IMR-90 (cell line): ENCODE measurements at regions not wholly inside any gene's neighbourhood (a gene's known extent, or its start where the extent isn't known, plus 50 kb on each side); places are given as distances from the start of the nearest gene placed in this dataset.

Experiments used
- ATAC-seq: fragments of 200-7000 bp; cut with Tn5 transposase; 2 replicates; pipeline ENCODE4 v1.9.1; 2020; ENCODE audit warnings: low read depth, mild to moderate bottlenecking, moderate library complexity
- BruUV-seq: library from RNA; stranded (reverse); fragments of 400-500 nt; replicated peaks from 2 replicates; lab custom pipeline; 2021; lab: Mats Ljungman, UMichigan
- CTCF ChIA-PET: fragments of 300-600 bp; formaldehyde crosslinking; extraction: SDS; loops from one replicate; lab custom pipeline; 2021; ENCODE audit warnings: antibody characterized with exemption; lab: Yijun Ruan, JAX
- POLR2A ChIA-PET: fragments of 300-600 bp; sonication (Branson Sonifier 250); formaldehyde crosslinking; loops from one replicate; lab custom pipeline; 2022; ENCODE audit warnings: antibody characterized with exemption; ENCODE audit not compliant: unreplicated experiment; lab: Charles Lee
- DNase-seq: peaks from one replicate; pipeline ENCODE4 v3.0.0; 2013
- H2AFZ ChIP-seq: replicated peaks from 2 replicates; pipeline ENCODE3; 2013; ENCODE audit warnings: low read length, mild to moderate bottlenecking; ENCODE audit not compliant: poor library complexity
- H2AK5ac ChIP-seq: 2 replicates; pipeline ENCODE4 v1.6.1; 2013; ENCODE audit warnings: low read depth, low read length, inconsistent platforms
- H2AK9ac ChIP-seq: replicated peaks from 2 replicates; pipeline ENCODE3; 2013; ENCODE audit warnings: mild to moderate bottlenecking, low read depth, low read length, moderate library complexity; ENCODE audit not compliant: poor library complexity
- H2BK120ac ChIP-seq: 2 replicates; pipeline ENCODE4 v1.6.1; 2013; ENCODE audit warnings: low read depth, low read length, inconsistent platforms
- H2BK15ac ChIP-seq: 3 replicates; pipeline ENCODE4 v1.6.1; 2013; ENCODE audit warnings: low read depth, low read length, inconsistent platforms
- H2BK20ac ChIP-seq: 2 replicates; pipeline ENCODE4 v1.6.1; 2013; ENCODE audit warnings: low read depth, mild to moderate bottlenecking, inconsistent platforms, low read length, moderate library complexity
- H2BK5ac ChIP-seq: 2 replicates; pipeline ENCODE4 v1.6.1; 2013; ENCODE audit warnings: mild to moderate bottlenecking, low read depth, low read length, inconsistent platforms; ENCODE audit not compliant: poor library complexity, severe bottlenecking
- H3K14ac ChIP-seq: replicated peaks from 2 replicates; pipeline ENCODE4 v1.6.1; 2013; ENCODE audit warnings: low read depth, low read length, inconsistent platforms
- H3K18ac ChIP-seq: 2 replicates; pipeline ENCODE4 v1.6.1; 2013; ENCODE audit warnings: low read depth, low read length, control low read depth
- H3K23ac ChIP-seq: 2 replicates; pipeline ENCODE4 v1.6.1; 2013; ENCODE audit warnings: low read depth, low read length, inconsistent platforms
- H3K27ac ChIP-seq: 2 replicates; pipeline ENCODE4 v1.5.1; 2013; ENCODE audit warnings: mild to moderate bottlenecking, control low read depth, low read length; ENCODE audit not compliant: insufficient read depth
- H3K27me3 ChIP-seq: 2 replicates; pipeline ENCODE4 v1.6.1; 2013; ENCODE audit warnings: low read length; ENCODE audit not compliant: control insufficient read depth, insufficient read depth
- H3K36me3 ChIP-seq: 2 replicates; pipeline ENCODE4 v1.6.1; 2013; ENCODE audit warnings: low read length, mixed read lengths; ENCODE audit not compliant: control insufficient read depth, insufficient read depth
- H3K4ac ChIP-seq: 2 replicates; pipeline ENCODE4 v1.6.1; 2013; ENCODE audit warnings: low read depth, low read length, inconsistent platforms
- H3K4me1 ChIP-seq: 2 replicates; pipeline ENCODE4 v1.6.1; 2013; ENCODE audit warnings: low read length, mixed read lengths; ENCODE audit not compliant: control insufficient read depth, insufficient read depth
- H3K4me2 ChIP-seq: 2 replicates; pipeline ENCODE4 v1.6.1; 2013; ENCODE audit warnings: low read depth, mild to moderate bottlenecking, control low read depth, low read length, moderate library complexity
- H3K4me3 ChIP-seq: 2 replicates; pipeline ENCODE4 v1.5.1; 2013; ENCODE audit warnings: low read depth, mild to moderate bottlenecking, control low read depth, low read length, moderate library complexity; ENCODE audit not compliant: insufficient read depth
- H3K56ac ChIP-seq: 2 replicates; pipeline ENCODE4 v1.6.1; 2013; ENCODE audit warnings: low read length, inconsistent platforms; ENCODE audit not compliant: insufficient read depth; ENCODE audit errors: extremely low read depth
- H3K79me1 ChIP-seq, 2 experiments: 2 replicates each; pipeline ENCODE4 v1.6.1; 2013; ENCODE audit warnings: low read length in 2 of 2, inconsistent platforms in 1 of 2, low read depth in 1 of 2
- H3K9ac ChIP-seq: 2 replicates; pipeline ENCODE4 v1.6.1; 2013; ENCODE audit warnings: low read depth, low read length, control low read depth
- H3K9me1 ChIP-seq: 2 replicates; pipeline ENCODE4 v1.6.1; 2013; ENCODE audit warnings: low read length, inconsistent platforms; ENCODE audit not compliant: insufficient read depth
- H3K9me3 ChIP-seq: 2 replicates; pipeline ENCODE4 v1.6.1; 2013; ENCODE audit warnings: low read length; ENCODE audit not compliant: control insufficient read depth, insufficient read depth
- H4K20me1 ChIP-seq: 2 replicates; pipeline ENCODE4 v1.6.1; 2013; ENCODE audit warnings: low read length, inconsistent platforms; ENCODE audit not compliant: insufficient read depth
- H4K5ac ChIP-seq: 2 replicates; pipeline ENCODE4 v1.6.1; 2013; ENCODE audit warnings: mild to moderate bottlenecking, low read depth, low read length, control low read depth
- H4K8ac ChIP-seq, 2 experiments: 2 replicates each; pipeline ENCODE4 v1.6.1; 2013; ENCODE audit warnings: low read depth in 2 of 2, low read length in 2 of 2, control low read depth in 1 of 2, inconsistent platforms in 1 of 2
- H4K91ac ChIP-seq: 2 replicates; pipeline ENCODE4 v1.6.1; 2013; ENCODE audit warnings: low read depth, low read length, inconsistent platforms; ENCODE audit not compliant: insufficient read depth
- MAFK ChIP-seq: IDR thresholded peaks from 2 replicates; pipeline ENCODE4 v1.6.1; 2012; ENCODE audit warnings: low read depth, low read length, improper control_type of control experiment
- RCOR1 ChIP-seq: IDR thresholded peaks from 2 replicates; pipeline ENCODE4 v1.6.1; 2012; ENCODE audit warnings: mild to moderate bottlenecking, low read length, improper control_type of control experiment; ENCODE audit not compliant: insufficient replicate concordance
- dilution Hi-C: fragments of 300-500 bp; cut with HindIII; formaldehyde crosslinking; loops from one replicate; pipeline ENCODE4 v1.14.3; 2018; ENCODE audit warnings: low sequenced_read_pairs; ENCODE audit not compliant: unreplicated experiment
- in situ Hi-C: fragments of 300-500 bp; cut with MboI; formaldehyde crosslinking; loops from 3 replicates; pipeline ENCODE4 v1.14.3; 2019; ENCODE audit warnings: low sequenced_read_pairs, inconsistent platforms, mixed read lengths
- intact Hi-C: fragments of 100-400 bp; cut with micrococcal nuclease; formaldehyde crosslinking; loops from 2 replicates; pipeline ENCODE4 v1.10.0; 2022

GRCh38 chr11:39542460-39542859 is 1917.0 kb downstream of the LRRC4C start:
- Histone ChIP-seq H3K9ac (no peak overlapping the region), H2AK5ac (no peak overlapping the region), H3K4me3 (no peak overlapping the region), H3K9me1 (no peaks in the 10 kb centered on the region), H4K20me1 (no peaks in the 10 kb centered on the region), H2AK9ac (no peak overlapping the region), H3K27ac (no peak overlapping the region), H2BK15ac (no peak overlapping the region), H3K14ac (no peak overlapping the region), H4K91ac (no peak overlapping the region), H3K4ac (no peak overlapping the region), H2AFZ (no peak overlapping the region), H3K18ac (no peak overlapping the region), H3K36me3 (no peaks in the 10 kb centered on the region), H3K4me1 (no peaks in the 10 kb centered on the region), H2BK120ac (no peak overlapping the region), H3K9me3 (peaks cover 5% of the 10 kb centered on the region), H3K27me3 (no peaks in the 10 kb centered on the region), H3K56ac (no peak overlapping the region), H3K23ac (no peak overlapping the region), H4K5ac (no peak overlapping the region), H3K79me1 (no peaks in the 10 kb centered on the region), H3K4me2 (no peak overlapping the region), H4K8ac (no peak overlapping the region), H2BK20ac (no peak overlapping the region), H2BK5ac (no peak overlapping the region)
- ATAC-seq (no peak), DNase-seq (no peak)
- intact Hi-C loops (no loop called here), dilution Hi-C loops (no loop called here), in situ Hi-C loops (no loop called here)
- ChIA-PET POLR2A (no interaction called here), CTCF (no interaction called here)
- BruUV-seq = no TSS peak
- TF ChIP-seq RCOR1 (no peak), MAFK (no peak)
